NCI-H510A (cell line): ENCODE measurements at regions not wholly inside any gene's neighbourhood (a gene's known extent, or its start where the extent isn't known, plus 50 kb on each side); places are given as distances from the start of the nearest gene placed in this dataset.

Experiments used
- DNase-seq: peaks from one replicate; lab custom pipeline; 2025; lab: John Stamatoyannopoulos, UW

DNA sequence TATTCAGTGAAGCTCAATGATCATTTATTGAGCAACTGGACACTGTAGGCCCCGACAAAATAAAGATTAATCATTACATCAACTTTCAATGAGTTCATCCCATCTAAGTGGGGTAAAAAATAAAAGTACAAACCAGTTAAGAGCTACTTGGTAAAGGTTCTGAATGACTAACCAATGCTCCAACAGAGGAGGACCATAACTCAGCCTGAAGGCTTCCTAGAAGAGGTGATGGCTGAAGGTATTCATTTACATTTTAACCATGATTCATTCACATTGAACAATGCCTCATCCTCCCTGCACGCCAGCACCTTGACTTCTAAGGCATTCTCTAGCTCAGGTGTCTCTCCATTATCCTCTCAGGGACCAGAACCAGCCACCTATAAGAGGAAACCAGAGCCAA, 201.4 kb downstream of the ZNF462 start:
- DNase-seq: no peak

DNA sequence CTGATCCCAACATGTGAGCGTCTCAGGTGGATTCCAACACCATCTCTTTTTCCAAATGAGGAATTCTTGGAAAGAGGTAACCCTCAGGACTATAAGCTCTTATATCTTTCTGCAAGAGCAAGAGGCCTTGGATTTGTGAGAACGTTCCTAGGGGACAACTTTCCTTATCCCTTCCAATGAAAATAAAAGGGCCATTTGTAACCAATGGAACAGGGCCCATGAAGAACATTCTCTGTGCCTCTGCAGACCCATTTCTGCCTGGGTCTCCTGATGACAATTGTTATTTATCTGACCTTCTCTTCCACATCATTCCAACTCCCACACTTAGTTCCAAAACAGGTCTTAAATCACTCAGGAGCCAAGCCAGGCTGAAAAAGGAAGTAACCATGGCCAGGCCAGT, 202.6 kb downstream of the ZNF462 start:
- no peak for DNase-seq

DNA sequence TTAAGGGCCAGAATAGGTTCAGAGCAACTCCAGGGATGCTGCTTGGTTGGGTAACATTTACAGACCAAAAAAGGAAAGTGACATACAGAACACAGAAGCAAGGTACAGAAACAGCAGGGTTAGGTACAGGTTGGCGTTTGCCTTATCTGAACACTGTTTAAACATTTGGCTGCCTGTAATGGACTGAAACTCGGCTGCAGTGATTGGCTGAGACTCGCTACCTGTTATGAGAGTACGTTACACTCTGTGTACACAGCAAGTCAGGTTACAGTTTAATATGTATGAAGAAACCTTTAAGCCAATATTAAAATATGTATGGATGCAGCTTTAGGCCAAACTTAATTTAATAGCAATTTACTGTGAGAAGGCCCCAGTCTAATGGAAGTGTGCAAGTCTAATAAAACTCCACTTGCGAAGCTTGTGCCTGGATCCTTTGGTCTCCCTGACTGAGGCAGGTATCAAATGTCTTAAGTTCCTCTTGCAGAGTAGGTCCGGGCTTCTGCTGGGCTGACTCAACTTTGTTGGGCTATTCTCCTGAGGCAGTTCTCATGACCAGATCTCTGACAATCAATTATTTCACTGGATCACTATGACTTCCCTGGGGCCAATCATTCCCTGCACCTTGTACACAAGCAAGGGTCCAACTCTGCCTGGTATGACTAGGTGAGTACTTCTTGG, 204.9 kb downstream of the ZNF462 start:
- no peak for DNase-seq

DNA sequence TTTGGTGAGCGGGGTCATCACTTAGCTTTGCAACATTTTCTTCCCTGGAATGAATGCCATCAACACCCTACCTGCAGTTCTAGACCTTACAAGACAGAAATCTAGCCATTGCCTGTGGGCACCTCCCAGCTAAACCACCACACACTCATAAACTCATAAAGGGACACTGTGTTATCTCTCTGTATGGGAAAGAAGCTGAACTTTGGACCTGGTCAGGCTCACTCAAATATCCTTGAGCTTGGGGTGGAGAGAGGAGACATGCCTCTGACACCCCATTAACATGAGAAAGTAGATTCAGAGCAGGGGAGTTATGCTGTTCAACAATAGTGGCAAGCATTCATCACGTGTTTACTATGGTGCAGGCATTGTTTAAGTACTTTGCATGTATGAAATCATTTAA, 205.6 kb downstream of the ZNF462 start:
- DNase-seq: no peak

DNA sequence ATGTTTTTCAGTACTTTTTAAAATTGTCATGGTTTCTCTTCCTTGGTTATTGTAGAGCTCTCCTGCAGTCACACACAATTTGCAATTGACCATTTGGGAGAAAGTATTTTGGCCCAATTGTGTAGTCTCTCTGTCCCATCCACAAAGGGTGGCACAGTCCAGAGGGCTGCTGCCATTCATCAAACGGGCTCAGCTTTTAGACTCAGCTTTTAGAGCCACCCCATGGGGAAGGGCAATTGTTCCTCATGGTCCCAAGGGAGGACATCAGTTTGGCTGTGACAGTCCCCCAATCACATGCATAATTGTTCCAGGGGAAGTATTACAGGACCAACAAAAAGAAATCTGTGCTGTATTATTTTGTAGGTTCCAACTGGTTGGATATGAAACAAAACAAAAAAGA, 207.6 kb downstream of the ZNF462 start:
- no peak for DNase-seq

DNA sequence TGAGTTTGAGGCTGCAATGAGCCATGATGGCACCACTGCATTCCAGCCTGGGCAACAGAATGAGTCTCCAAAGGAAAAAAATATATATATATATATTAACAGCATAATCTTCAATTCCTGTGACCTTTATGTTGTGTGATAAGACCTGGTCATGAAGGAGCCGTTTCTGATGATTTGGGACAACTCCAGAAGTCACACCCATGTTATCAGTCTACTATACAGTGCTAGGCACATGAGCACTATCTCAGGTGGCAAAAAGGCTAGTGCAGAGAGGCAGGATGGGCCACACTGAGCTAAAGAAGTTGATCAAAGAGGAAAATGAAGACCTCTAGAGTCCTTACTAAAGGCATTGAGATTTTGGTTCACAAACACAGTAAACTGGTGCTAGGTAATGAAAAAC, 205.0 kb upstream of the RAD23B start:
- DNase-seq: no peak

DNA sequence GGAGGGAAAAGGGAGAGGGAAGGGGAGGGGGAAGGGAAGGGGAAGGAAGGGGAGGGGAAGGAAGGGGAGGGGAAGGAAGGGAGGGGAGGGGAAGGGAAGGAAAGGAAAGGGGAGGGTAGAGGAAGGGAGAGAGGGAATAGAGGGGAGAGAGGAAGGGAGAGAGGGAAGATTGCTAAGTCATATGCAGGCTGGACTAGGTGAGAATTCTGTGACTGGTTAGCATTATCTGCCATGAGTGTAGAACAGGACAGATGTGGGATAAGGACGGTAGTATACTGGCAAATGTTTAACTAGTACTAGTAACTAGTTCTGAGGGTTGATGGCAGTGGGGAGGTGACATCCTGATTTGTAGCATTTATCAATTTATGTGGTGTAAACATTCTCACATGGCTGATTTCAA, 203.5 kb upstream of the RAD23B start:
- no peak for DNase-seq

DNA sequence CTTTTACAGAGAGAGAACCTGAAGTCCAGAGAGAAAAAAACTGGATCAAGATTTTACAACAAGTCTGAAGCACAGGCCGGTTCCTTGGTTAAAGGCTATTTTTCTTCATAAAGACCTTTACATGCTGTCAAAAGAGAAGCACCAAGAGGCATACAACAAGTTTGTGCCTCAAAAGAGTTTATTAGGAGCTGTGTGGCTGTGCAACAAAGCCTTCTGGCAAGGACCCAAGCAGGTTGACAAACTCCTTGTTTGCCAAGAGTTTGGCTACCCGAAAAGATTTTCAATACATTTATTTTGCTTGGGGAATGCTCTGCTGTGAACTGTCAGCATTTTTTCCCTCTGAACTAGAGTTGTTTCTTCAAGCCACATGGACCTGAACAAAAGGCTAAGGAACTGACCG, 202.9 kb upstream of the RAD23B start:
- no peak for DNase-seq

DNA sequence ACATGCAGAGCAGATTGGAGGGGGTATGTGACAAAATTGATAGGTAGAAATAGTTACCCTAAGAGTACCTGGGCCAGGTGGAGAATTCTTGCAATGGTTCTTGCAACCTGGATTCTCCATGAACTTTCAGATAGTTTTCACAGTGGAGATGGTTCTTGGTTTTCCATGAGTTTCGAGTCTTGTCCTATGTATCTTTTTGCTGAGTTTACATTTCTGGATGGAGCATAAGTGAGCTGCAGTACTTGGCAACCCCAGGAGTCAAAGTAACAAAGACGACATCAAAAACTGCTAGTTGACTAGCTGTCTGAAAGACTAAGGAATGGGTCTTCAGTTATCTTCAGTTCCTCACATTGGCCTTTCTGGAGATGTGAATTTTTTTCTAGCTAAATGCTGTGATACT, 196.6 kb upstream of the RAD23B start:
- no peak for DNase-seq

DNA sequence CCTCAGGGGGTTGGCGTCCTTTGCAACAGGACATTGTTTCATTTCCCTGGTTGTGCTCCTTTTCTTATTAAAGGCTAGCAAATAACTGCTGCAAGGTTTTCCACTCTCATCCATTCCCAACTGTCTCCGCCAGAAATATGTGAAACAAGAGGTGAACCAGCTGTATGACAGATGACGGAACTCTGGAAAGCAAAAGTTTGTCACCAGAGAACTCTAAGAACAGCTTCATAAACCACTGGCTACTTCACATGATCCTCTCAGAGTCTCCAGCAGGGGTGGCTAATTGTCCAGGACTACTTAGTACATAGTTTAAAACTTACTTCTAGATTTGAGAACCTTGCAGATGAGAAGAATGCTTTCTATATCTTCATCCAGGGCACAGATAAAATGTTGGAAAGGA, 195.9 kb upstream of the RAD23B start:
- DNase-seq: no peak

DNA sequence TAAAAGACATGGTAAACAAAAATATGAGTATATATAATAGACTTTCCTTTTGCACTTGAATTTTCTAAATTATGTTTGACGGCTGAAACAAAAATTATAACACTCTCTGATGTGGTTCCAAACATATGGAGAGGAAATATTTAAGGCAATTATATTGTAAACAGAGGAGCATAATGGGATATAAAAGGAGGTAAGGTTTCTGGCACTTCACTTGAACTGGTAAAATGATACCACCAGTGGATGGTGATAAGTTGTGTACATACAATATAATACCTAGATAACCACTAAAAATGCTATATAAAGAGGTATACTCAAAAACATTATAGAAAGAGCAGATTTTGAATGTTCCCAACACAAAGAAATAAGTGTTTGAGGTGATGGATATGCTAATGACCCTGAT, 192.9 kb upstream of the RAD23B start:
- no peak for DNase-seq

DNA sequence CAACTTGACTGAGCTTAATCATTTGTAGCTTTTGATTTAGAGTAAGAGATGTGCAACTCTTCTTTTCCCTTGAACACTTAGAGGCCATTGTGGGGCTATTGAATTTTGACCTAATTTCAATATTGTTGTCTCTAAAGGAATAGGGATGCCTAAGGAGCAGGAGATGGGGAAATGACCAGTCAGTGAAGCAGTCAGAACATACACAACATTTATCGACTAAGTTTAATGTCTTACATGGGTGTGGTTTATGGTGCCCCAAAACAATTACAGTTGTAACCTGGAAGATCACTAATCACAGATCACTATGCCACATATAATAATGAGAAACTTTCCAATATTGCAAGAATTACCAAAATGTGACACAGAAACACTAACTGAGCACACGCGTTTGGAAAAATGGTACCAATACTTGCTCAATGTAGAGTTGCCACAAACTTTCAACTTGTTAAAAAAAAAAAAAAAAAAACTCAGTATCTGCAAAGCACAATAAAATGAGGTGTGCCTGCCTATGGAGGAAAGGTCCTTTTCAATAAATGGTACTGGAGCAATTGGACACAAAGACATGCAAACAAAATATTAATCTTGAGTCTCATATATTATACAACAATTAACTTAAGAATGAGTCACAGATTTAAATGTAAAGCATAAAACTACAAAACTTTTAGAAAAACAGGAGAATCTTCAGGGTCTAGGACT, 189.6 kb upstream of the RAD23B start:
- DNase-seq: no peak

DNA sequence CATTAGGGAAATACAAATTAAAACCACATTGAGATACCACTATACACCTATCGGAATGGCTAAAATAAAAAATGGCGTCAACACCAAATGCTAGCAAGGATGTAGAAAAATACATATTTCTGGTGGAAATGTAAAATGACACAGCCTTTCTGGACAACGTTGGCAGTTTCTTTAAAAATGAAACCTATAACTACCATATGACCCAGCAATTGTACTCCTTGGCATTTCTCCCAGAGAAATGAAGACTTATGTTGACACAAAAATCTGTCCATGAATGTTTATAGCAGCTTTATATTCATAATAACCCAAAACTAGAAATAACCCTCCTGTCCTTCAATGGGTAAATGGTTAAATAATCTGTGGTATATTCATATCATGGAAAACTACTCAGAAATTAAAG, 188.7 kb upstream of the RAD23B start:
- no peak for DNase-seq

DNA sequence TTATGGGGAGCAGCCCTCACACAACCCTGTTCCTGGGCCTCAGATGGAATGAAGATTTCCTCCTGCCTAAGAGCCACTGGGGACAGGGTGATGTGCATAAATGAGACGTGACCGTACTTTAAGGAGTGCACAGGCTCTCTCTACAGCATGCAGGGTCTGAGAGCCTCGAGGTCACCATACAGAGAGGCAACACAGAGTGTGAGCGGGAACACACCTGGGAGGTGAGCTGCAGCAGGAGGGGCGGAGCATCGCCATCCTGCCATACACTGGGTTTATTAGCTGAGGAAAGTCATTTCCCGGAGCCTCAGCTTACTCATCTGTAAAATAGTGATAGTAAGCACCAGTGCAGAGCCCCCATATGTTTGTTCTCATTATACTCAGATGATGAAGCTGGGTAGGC, 182.5 kb upstream of the RAD23B start:
- DNase-seq: no peak

DNA sequence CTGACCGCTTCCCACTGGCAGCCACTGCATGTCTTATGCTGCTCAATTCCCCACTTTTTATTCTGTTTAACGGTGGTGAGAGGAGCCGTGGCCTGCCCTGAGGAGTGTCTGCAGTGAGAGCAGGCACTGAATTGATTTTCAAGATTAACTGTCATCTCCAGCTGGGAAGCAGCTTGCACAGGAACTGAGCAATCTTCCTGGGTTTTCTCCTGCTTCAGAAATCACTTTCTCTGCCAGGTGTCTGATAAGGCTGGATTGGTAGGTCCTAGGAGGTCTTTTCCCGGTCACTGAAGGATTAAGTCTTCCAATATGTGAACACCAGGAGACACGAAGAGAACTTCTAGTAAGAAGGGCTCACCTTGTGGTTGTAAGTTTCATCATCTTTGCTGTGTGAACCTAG, 181.1 kb upstream of the RAD23B start:
- DNase-seq: no peak

DNA sequence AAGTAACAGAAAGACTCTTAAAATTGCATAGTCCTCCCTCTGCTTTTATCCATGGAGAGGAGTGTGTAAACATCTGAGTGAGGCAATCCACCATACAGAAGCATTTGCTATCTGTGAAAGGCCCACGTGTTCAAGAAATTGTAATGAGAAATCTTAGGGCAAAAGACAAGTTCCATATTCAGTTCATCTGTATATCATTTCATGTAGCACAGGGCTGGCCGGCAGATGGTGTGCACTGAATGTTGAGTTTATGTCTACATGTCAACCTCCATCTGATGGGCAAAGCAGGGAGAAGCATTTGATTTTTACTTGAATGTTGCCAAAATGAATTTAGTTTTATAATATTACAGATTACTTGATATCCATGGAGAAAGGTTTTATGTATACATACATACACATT, 179.5 kb upstream of the RAD23B start:
- DNase-seq: no peak

DNA sequence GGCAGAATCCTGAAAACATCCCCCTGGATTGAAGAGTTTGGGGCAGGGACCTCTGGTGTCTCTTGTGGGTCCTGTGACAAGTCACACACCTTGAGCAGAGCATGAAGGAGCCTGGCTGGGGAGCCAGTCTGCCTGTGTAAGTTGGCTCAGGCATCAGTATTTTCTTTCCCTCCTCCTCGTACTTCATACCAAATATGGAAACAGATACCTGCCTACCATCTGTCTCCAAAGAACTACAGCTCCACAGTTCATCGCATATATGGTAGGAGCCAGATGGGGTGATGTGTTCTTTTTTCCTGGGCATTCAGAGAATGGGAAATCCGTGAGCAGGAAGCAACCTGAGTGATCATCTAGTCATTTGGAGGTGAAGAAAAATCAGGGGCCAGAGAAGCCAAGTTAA, 177.3 kb upstream of the RAD23B start:
- no peak for DNase-seq

DNA sequence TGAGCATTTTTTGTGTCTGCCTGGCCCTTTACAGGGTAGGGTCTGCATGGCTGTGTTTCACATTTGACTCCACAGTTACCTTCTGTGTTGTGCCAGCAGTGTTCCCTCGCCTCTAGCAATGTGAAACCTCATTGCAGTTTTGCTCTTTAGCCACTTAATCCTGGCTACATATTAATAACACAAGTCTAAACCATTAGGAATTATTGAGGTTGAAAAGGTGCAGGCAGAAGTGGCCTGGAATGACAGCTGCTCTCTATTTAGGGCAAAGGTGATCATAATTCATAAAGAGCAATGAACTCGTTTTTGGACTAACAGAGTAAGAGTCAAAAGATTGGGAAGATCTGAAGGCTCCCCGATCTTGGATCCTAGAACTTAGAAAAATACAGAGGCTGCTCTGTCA, 176.7 kb upstream of the RAD23B start:
- DNase-seq: no peak

DNA sequence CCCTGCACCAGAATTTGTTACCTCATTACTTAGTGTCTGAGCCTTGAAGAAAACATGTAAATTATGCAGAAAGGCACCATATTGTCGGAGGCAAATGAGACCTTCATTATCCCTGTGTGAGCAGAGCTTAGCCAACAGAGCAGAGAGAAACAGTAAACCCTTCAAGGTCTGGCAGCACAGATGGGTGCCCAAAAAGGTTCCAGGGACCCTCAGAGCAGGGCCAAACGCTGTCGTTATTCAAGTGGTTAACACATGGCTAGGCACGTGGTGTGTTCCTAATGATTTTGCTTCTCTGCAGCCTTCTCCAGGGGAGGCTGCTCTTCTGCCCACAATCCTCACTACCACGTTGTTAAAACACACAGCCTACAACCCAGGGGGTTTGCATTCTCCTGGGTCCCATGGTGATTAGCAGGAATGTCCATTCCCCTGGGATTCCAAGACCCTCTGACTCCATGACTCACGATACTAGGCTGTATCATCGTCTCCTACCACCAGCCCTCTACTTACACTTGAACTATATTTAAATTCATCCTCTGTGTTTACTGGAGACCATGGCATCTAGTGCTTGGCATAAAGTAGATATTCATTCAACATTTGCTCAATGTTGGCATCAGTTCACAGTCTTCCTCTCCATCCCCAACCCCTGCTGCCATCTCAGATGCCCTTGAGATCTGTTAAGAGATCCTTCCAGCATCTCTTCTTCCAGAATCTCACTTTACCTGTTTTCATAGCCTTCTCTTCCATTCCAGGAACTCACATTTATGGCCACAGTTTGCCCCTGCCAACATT, 174.5 kb upstream of the RAD23B start:
- DNase-seq: no peak

DNA sequence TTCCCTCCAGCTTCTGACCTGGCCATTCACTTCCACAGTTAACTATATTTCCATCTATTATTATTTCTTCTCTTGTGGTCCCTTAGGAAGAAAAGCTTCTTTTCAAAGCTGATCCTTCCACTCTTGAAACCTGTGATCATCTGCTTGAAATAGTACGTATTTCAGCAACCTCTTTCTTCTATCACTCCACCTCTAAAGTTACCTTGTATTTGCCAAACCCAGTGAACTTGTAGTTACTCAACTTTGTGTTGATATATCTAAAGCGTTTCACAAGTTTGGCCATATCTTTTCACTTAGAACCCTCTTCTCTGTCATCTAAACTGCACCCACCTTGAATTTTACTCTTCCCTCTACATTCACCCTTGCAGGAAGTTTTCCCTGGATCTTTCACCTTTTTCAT, 173.8 kb upstream of the RAD23B start:
- no peak for DNase-seq

DNA sequence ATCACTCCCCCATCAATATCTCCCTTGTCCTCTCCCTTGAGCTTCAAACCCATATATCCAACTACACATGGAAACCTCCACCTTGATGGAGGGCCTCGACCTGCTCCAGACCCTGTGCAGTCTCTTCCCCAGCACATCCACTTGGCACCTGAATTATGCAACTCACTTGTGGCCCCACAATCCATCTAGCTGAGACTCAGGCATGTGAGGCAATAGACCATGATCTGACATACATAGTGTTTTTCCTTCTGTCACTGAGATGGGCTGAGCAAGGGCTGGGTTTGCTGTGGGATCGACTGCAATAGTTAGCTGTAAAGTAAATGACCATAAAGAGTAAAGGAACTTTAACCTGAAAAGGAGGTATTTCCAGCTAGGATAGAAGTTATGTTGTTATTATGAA, 172.9 kb upstream of the RAD23B start:
- no peak for DNase-seq

DNA sequence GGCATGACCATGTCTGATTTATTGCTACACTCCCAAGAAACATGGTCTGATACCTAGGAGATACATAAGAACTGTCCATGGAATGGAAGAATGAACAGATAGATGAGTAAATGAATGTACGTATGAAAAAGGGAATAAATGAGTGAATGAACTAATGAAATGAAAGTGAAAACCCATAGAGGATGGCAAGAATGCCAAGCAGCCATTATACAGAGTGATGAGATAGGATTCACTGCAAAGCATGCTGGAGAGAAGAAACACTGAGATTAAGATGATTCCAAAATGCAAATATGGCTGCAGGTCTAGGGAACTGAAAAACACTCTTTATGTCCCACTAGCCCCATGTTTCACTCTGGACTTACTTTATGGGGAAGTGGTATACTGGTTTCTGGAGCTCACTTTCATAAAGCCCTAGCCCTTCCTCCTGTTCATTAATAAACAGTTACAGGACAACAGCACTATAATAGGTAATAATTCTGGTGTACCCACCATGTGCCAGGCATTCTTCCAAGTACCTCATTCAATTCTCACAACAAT, 170.3 kb upstream of the RAD23B start:
- DNase-seq: no peak
